B cell (primary cell): ENCODE measurements at regions not wholly inside any gene's neighbourhood (a gene's known extent, or its start where the extent isn't known, plus 50 kb on each side); places are given as distances from the start of the nearest gene placed in this dataset.

Experiments used
- ATAC-seq: fragments of 200-7000 bp; cut with Tn5 transposase; one replicate; pipeline ENCODE4 v1.10.0; 2021; ENCODE audit warnings: low read depth, mild to moderate bottlenecking, moderate number of reproducible peaks, moderate library complexity
- CTCF ChIA-PET: fragments of 350-600 bp; sonication (Branson Sonifier 250); formaldehyde crosslinking; loops from one replicate; lab custom pipeline; 2021; ENCODE audit warnings: antibody characterized with exemption, inconsistent platforms; lab: Charles Lee
- POLR2A ChIA-PET: fragments of 350-600 bp; sonication (Branson Sonifier 250); formaldehyde crosslinking; loops from one replicate; lab custom pipeline; 2021; ENCODE audit warnings: antibody characterized with exemption; lab: Charles Lee
- DNase-seq: peaks from one replicate; pipeline ENCODE4 v3.0.0; 2013
- H2AFZ ChIP-seq: 2 replicates; pipeline ENCODE4 v1.6.1; 2012; ENCODE audit warnings: mild to moderate bottlenecking, low read depth, low read length; ENCODE audit not compliant: insufficient read depth, poor library complexity, severe bottlenecking
- H3K27ac ChIP-seq, 2 donors: 1 replicate in 1 of 2; 2 replicates in 1 of 2; pipeline ENCODE4 v1.5.1; 2012 to 2013; ENCODE audit warnings: low read length in 2 of 2, mild to moderate bottlenecking in 2 of 2, moderate library complexity in 1 of 2
- H3K27me3 ChIP-seq, 4 experiments: fragments of 200-600 bp in 1 of 4; sonication (generic) in 1 of 4; replicated peaks in 1 of 4; 1 replicate in 2 of 4; 2 replicates in 2 of 4; pipeline versions ENCODE4 v1.6.1 to v1.7.0; 2013 to 2016; ENCODE audit warnings: low read length in 3 of 4, mild to moderate bottlenecking in 2 of 4, mixed read lengths in 1 of 4, moderate library complexity in 1 of 4; ENCODE audit not compliant: insufficient read depth in 4 of 4, control insufficient read depth in 3 of 4; ENCODE audit errors: control extremely low read depth in 1 of 4
- H3K36me3 ChIP-seq, 2 experiments: replicated peaks in 1 of 2; 1 replicate in 1 of 2; 2 replicates in 1 of 2; pipeline versions ENCODE4 v1.6.1 to v1.7.1; 2013; ENCODE audit warnings: low read length in 1 of 2; ENCODE audit not compliant: insufficient read depth in 2 of 2, control insufficient read depth in 1 of 2; ENCODE audit errors: control extremely low read depth in 1 of 2, extremely low read depth in 1 of 2
- H3K4me1 ChIP-seq, 2 donors: fragments of 200-600 bp in 1 of 2; sonication (generic) in 1 of 2; 1 replicate in 1 of 2; 2 replicates in 1 of 2; pipeline versions ENCODE4 v1.5.1 to v1.6.1; 2013 to 2017; ENCODE audit warnings: low read length in 2 of 2; ENCODE audit not compliant: control insufficient read depth in 2 of 2, insufficient read depth in 2 of 2
- H3K4me2 ChIP-seq: replicated peaks from 2 replicates; pipeline ENCODE3; 2012; ENCODE audit warnings: mild to moderate bottlenecking, low read depth, low read length; ENCODE audit not compliant: poor library complexity, severe bottlenecking
- H3K4me3 ChIP-seq, 5 experiments: fragments of 200-600 bp in 1 of 5; sonication (generic) in 1 of 5; 1 replicate in 3 of 5; 2 replicates in 2 of 5; pipeline versions ENCODE4 v1.5.1 to v1.7.0; 2011 to 2016; ENCODE audit warnings: low read length in 4 of 5, mild to moderate bottlenecking in 4 of 5, low read depth in 2 of 5, control low read depth in 1 of 5, moderate library complexity in 1 of 5; ENCODE audit not compliant: insufficient read depth in 1 of 5; ENCODE audit errors: control extremely low read depth in 1 of 5, extremely low read depth in 1 of 5
- H3K79me2 ChIP-seq: fragments of 200-600 bp; sonication (generic); one replicate; pipeline ENCODE4 v1.6.0; 2016; ENCODE audit warnings: low read length; ENCODE audit not compliant: control insufficient read depth, insufficient read depth
- H3K9ac ChIP-seq: fragments of 200-600 bp; sonication (generic); 2 replicates; pipeline ENCODE4 v1.6.1; 2017; ENCODE audit warnings: mild to moderate bottlenecking, low read length, moderate library complexity
- H3K9me3 ChIP-seq, 3 donors: one replicate each; pipeline versions ENCODE4 v1.6.1 to v1.7.1; 2013; ENCODE audit warnings: low read length in 2 of 3; ENCODE audit not compliant: control insufficient read depth in 2 of 3, insufficient read depth in 1 of 3; ENCODE audit errors: control extremely low read depth in 1 of 3
- H4K20me1 ChIP-seq: 2 replicates; pipeline ENCODE4 v1.6.0; 2012; ENCODE audit warnings: mild to moderate bottlenecking, low read length; ENCODE audit not compliant: insufficient read depth, control insufficient read depth, poor library complexity, severe bottlenecking
- H3K27ac Mint-ChIP-seq: one replicate; pipeline ENCODE4 v1.8.0; 2021; ENCODE audit warnings: mixed read lengths
- H3K27me3 Mint-ChIP-seq: one replicate; pipeline ENCODE4 v1.8.0; 2021; ENCODE audit warnings: mixed read lengths
- H3K4me1 Mint-ChIP-seq: one replicate; pipeline ENCODE4 v1.8.0; 2021; ENCODE audit warnings: mixed read lengths
- H3K4me3 Mint-ChIP-seq: one replicate; pipeline ENCODE4 v1.8.0; 2021; ENCODE audit warnings: mixed read lengths
- H3K9me3 Mint-ChIP-seq: one replicate; pipeline ENCODE4 v1.8.0; 2022; ENCODE audit warnings: mixed read lengths; ENCODE audit not compliant: insufficient read depth
- CTCF ChIP-seq: fragments of 200-600 bp; IDR thresholded peaks from one replicate; pipeline ENCODE4 v1.8.0; 2022; ENCODE audit warnings: antibody characterized with exemption, mild to moderate bottlenecking
- EZH2 ChIP-seq: IDR thresholded peaks from 2 replicates; pipeline ENCODE4 v1.6.1; 2012; ENCODE audit warnings: borderline replicate concordance, low read depth, mild to moderate bottlenecking, moderate library complexity, low read length; ENCODE audit not compliant: insufficient read depth, poor library complexity, severe bottlenecking
- WGBS: methylation state at CpG from one replicate; pipeline ENCODE4 v1.1.5; 2013; ENCODE audit warnings: missing lambda C conversion rate; ENCODE audit not compliant: insufficient coverage; 5-methylcytosine and 5-hydroxymethylcytosine counted together
- intact Hi-C: fragments of 100-400 bp; cut with micrococcal nuclease; formaldehyde crosslinking; loops from one replicate; pipeline ENCODE4 v1.10.0; 2022

- Histone ChIP-seq H4K20me1 (no peaks in the 10 kb centered on the region), H3K4me3 (no peak overlapping the region), H2AFZ (no peak overlapping the region), H3K9me3 (no peaks in the 10 kb centered on the region), H3K4me1 (peaks cover 31 to 32% of the 10 kb centered on the region in 2 donors), H3K79me2 (no peaks in the 10 kb centered on the region), H3K36me3 (no peaks in the 10 kb centered on the region), H3K4me2 (peak overlapping the region; percentile 21), H3K9ac (no peak overlapping the region), H3K27ac (no peak overlapping the region), H3K27me3 (no peaks in the 10 kb centered on the region)
- peak; percentile 31 for DNase-seq
- intact Hi-C loops: no loop called here
- POLR2A ChIA-PET: no interaction called here
- no peaks in the 10 kb centered on the region for H3K9me3 Mint-ChIP-seq
- peaks cover 11% of the 10 kb centered on the region for H3K27me3 Mint-ChIP-seq
- 0% methylated on average over 1 of the region's 4 CpGs for WGBS
- ATAC-seq: peak; percentile 83
- TF ChIP-seq EZH2: no peak
- no peak for TF ChIP-seq CTCF
- CTCF ChIA-PET: no interaction called here
- H3K4me1 Mint-ChIP-seq: peaks cover 26% of the 10 kb centered on the region
- peak overlapping the region; percentile 34 for H3K4me3 Mint-ChIP-seq
- H3K27ac Mint-ChIP-seq: no peak overlapping the region
These were observed 529.9 kb downstream of the MID1IP1 start for GRCh38 chrX:39331082-39331704.

- Histone ChIP-seq H3K79me2 (no peaks in the 10 kb centered on the region), H4K20me1 (no peaks in the 10 kb centered on the region), H3K4me1 (peaks cover 47 to 49% of the 10 kb centered on the region in 2 donors), H3K4me2 (no peak overlapping the region), H3K4me3 (no peak overlapping the region), H3K27me3 (no peaks in the 10 kb centered on the region), H2AFZ (no peak overlapping the region), H3K36me3 (no peaks in the 10 kb centered on the region), H3K27ac (no peak overlapping the region), H3K9ac (no peak overlapping the region), H3K9me3 (no peaks in the 10 kb centered on the region)
- no peak for TF ChIP-seq EZH2
- no peak for TF ChIP-seq CTCF
- no peaks in the 10 kb centered on the region for H3K9me3 Mint-ChIP-seq
- intact Hi-C loops: no loop called here
- H3K27ac Mint-ChIP-seq: no peak overlapping the region
- no CpG with 5 or more reads among the region's 2 CpGs for WGBS
- ATAC-seq (no peak), DNase-seq (no peak)
- H3K4me3 Mint-ChIP-seq: no peak overlapping the region
- peaks cover 6% of the 10 kb centered on the region for H3K27me3 Mint-ChIP-seq
- peaks cover 39% of the 10 kb centered on the region for H3K4me1 Mint-ChIP-seq
- POLR2A ChIA-PET: no interaction called here
- CTCF ChIA-PET: no interaction called here
These were observed 532.2 kb downstream of the MID1IP1 start for GRCh38 chrX:39333451-39333850.
